ENCODE measurements at regions not wholly inside any gene's neighbourhood (a gene's known extent, or its start where the extent isn't known, plus 50 kb on each side); places are given as distances from the start of the nearest gene placed in this dataset.
A peak's percentile ranks its signal among the peaks of the same experiment; 100 is the strongest.

DNA sequence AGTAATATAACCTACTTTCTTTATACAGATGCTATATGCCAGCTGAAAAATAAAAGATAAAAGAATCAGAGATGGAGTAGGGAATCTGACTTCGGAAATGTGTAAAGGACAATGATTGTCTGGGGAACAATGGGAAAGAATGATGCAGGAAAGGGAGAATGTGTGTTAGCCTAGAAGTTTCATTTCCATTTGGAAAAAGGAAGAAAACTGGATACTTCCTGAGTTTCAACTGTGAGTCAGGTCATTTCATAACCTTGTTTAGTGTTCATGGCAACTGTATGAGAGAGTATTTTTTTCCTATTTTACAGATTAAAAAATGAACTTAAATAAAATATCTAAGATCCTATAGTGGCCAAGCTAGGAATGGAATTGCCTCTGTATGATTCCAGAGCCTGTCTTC is 261.3 kb upstream of the NECTIN3 start:
- DNase-seq (ENCODE audit: low spot score), result no peak

GRCh38 chr3:110811050-110811449 is 260.6 kb upstream of the NECTIN3 start:
- no peak for DNase-seq (ENCODE audit: low spot score)

DNA sequence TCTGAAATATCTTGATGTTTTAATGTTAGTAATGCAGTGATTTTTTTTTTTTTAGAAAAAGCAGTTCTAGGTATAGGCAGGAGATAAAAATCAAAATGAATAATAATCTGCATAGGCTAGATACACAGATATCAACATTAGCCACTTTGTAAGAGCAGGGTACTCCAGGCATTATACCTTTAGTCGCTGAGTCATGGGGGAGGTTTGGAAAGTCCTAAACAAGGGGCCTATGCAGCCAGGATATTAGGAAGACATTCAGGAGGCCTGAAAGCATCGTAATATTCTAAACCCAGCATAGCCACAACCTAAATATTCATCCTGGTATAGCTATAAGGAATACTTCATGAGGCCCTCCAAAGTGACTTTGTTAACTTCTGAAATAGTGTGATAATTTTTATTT is 258.1 kb upstream of the NECTIN3 start:
- no peak for DNase-seq (ENCODE audit: low spot score)

DNA sequence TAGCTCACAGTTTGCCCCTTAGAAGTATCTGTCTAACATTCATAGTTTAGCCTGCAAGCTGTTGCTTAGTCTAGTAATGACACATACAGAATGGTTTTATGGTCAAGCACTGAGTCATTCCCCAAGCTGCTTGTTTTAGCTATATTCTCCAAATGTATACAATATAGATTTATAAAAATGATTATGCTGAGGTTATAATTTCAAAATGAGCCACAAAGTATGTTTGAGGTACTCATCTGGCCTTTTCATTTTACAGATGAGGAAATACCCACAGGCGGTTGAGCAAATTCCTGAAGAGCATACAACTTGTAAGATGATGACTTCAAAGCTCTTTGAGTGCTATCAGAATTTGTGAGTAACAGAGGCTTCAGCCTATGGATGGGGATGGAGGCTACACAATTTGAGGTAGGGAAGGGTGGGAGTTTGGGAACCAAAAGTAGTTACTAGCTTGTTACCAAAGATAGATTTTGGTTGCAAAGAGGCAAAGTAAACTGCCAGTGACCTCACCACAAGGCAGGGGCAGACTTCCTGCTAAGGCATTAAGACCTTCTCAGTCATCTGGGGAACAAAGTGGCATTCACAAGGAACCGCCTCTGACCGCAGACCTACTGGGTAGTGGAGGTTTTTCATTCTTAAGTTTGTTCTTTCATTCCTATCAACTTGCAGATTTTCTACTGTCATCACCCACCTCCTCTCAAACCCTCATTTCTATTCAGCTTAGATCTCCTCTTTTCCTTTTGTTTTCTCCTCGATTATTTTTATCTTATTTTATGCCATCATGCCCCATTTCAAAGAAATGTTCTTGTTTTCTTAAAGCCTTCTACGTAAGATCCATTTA is 257.2 kb upstream of the NECTIN3 start:
- peak; percentile 9 for DNase-seq (ENCODE audit: low spot score)

DNA sequence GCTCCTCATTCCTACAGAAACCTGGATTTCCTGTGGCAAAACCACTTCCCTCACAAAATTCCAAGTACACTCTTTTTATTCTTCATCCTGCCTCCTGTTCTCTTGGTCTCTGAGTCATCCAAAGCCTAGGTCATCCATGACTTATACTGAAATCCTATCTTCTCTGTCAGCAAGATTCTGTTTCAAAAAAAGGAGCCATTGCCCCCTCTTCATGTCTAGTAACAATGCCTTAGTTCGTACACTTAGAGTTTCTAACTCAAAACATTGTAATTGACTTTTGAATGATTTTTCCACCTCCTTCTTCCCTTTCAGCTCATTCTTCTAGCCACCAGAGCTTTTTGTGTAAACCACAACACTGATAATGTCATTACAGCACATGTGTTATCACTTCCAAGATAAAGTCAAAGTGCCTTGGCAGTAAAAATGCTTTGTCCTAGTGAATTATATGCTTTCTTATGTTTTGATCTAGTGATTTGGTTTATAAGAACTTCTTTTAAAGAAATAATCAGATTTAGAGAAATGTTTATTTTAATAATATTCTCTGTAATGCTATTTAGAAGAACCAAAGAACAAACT is 256.5 kb upstream of the NECTIN3 start:
- DNase-seq (ENCODE audit: low spot score), result no peak

GRCh38 chr3:110816008-110816407 is 255.6 kb upstream of the NECTIN3 start:
- no peak for DNase-seq (ENCODE audit: low spot score)

GRCh38 chr3:110821586-110821985 is 250.0 kb upstream of the NECTIN3 start:
- no peak for DNase-seq (ENCODE audit: low spot score)

GRCh38 chr3:110822971-110823370 is 248.6 kb upstream of the NECTIN3 start:
- DNase-seq (ENCODE audit: low spot score), result no peak

GRCh38 chr3:110846971-110847370 is 224.6 kb upstream of the NECTIN3 start:
- no peak for DNase-seq (ENCODE audit: low spot score)

- DNase-seq (ENCODE audit: low spot score), result no peak
Observed at GRCh38 chr3:110849064-110849463, 222.6 kb upstream of the NECTIN3 start.

- DNase-seq (ENCODE audit: low spot score), result no peak
Observed at GRCh38 chr3:110851736-110852135, 219.9 kb upstream of the NECTIN3 start.

DNA sequence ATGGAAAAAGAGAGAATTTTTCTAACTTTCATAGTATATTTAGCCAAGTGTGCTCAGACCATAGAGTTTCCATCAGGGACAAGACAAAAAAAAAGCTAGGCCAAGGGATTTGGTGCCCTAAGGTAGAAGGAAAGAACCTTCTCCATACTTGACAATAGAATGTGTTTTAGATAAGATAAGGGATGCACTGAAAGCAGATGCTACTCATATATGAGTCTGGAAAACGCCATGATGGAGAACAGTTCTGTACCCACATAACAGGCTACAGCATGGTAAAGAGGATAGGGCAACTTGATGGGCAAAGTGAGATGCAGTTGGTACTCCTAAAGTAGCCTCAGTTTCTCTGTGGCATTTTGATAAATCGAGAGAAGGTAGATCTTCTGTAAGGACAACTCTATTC is 216.4 kb upstream of the NECTIN3 start:
- DNase-seq (ENCODE audit: low spot score), result no peak

- DNase-seq (ENCODE audit: low spot score), result no peak
Observed at GRCh38 chr3:110856916-110857315, 214.7 kb upstream of the NECTIN3 start.

- no peak for DNase-seq (ENCODE audit: low spot score)
Observed at GRCh38 chr3:110858549-110858948, 213.1 kb upstream of the NECTIN3 start.

DNA sequence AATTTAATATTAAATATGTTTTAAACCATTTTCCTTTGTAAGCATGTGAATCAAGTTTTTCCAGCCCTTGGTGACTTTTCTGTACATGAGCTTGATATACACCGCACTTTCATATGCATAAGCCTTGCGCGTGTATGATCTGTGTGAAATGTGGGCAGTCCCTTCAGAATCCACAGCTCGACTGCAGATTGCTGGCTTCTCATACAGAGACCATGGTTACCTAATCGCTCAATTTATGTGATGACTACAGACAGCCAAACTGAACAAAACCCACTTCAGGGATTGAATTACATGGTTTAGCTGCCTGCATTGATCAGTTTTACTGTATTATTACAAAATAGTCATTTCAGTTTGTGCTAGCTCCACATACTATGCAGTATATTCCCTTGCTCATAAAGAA is 212.3 kb upstream of the NECTIN3 start:
- DNase-seq (ENCODE audit: low spot score), result no peak

DNA sequence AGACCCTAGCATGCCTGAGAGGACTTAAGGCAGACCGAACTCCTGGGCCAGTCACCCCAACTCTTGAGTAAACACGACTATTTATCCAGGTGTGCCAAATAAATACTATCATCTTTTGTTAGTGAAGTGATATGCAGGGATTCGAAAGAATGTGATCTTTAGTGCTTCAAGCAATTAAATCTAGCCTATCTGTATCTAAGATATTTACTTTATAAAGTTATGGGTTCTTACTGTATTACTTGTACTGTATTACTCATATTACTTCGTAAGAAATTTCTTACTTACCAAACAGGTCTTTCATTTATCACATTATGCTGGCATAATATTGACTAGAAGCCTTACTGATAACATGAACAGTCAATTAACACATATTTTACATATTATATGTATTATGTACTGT is 211.6 kb upstream of the NECTIN3 start:
- no peak for DNase-seq (ENCODE audit: low spot score)

GRCh38 chr3:110865934-110866333 is 205.7 kb upstream of the NECTIN3 start:
- DNase-seq (ENCODE audit: low spot score), result no peak

DNA sequence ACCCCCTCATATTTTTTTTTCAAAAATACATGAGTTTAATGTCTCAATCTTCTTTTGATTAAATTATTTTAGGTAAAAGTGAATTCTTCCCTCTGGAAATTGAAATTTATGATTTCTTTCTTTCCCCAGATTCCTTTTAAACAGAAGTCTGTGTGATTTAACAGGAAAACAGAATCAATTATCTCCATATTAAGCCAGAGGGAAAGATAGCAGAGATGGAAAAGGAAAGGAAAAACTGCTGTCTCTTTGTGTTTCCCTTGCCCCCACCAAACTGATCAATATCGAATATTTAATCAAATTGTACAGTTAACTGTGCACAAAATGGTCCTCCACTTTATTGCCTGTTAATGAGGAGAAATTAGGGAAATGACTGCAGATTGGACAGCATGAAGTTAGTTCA is 203.5 kb upstream of the NECTIN3 start:
- no peak for DNase-seq (ENCODE audit: low spot score)

DNA sequence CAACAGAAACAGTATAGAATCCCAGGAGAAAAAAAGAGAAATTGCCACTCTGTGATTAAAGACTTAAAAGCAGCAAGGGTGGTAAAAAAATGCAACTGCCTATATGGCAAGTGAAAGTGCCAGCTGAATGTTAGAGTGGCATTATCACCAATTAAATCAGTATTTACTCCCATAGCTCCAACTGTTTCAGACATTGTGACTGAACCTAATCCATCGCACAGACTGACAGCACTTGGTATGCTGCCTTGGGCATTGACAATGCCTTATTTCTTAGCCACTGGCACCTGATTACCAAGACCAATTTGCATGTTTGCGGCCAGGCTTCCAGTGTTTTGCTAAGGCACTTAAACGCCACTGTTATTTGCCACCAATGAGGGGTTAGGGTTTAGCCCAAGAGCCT is 201.9 kb upstream of the NECTIN3 start:
- no peak for DNase-seq (ENCODE audit: low spot score)

DNA sequence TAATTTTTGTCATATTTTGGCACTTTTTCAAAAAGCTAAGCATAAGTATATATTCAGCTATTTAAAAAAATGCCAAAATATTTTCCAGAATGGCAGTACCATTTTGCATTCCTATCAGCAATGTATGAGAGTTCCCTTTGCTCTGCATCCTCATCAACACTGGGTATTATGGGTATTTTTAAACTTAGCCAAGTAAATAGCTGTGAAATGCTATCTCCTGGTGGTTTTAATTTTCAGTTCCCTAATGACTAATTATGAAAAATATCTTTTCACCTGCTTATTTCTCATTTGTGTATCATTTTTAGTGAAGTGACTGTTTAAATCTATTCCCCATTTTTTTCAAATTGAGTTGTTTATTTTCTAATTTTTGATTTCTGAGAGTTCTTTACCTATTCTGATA is 199.7 kb upstream of the NECTIN3 start:
- no peak for DNase-seq (ENCODE audit: low spot score)

- no peak for DNase-seq (ENCODE audit: low spot score)
Observed at GRCh38 chr3:110878692-110879091, 192.9 kb upstream of the NECTIN3 start.

DNA sequence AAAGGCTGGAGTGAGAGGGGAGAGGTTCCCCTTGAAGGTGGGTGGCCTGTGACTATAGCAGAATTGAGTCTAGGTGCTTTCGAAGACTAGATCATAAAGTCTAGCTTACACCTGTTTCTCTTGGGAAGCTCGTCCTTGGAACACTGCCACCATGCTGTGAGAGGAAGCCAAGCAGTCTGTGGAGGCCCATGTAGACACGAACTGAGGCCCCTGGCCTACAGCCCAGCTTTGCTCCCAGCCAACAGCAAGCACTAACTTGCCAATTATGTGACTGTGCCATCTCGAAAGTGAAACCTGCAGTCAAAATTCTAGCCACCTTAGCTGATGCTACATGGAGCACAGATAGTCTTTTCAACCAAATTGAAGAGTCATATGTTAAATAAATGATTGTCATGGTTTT is 190.5 kb upstream of the NECTIN3 start:
- DNase-seq (ENCODE audit: low spot score), result no peak

- DNase-seq (ENCODE audit: low spot score), result no peak
Observed at GRCh38 chr3:110886222-110886893, 185.3 kb upstream of the NECTIN3 start.
